Skeletal muscle tissue (tissue), 3 donors: ENCODE measurements at regions not wholly inside any gene's neighbourhood (a gene's known extent, or its start where the extent isn't known, plus 50 kb on each side); places are given as distances from the start of the nearest gene placed in this dataset.

ENCODE experiments used
- H3K27ac ChIP-seq: one replicate; pipeline ENCODE4 v1.7.0; 2013; ENCODE audit warnings: mild to moderate bottlenecking, low read depth, low read length, inconsistent platforms
- H3K27me3 ChIP-seq, 3 donors: one replicate each; pipeline ENCODE4 v1.7.0; 2013; ENCODE audit warnings: low read length in 3 of 3; ENCODE audit not compliant: control insufficient read depth in 3 of 3, insufficient read depth in 3 of 3
- H3K36me3 ChIP-seq, 3 donors: one replicate each; pipeline ENCODE4 v1.7.0; 2013; ENCODE audit warnings: low read length in 3 of 3; ENCODE audit not compliant: control insufficient read depth in 3 of 3, insufficient read depth in 3 of 3
- H3K4me1 ChIP-seq, 3 donors: one replicate each; pipeline ENCODE4 v1.7.0; 2013; ENCODE audit warnings: low read length in 3 of 3, mild to moderate bottlenecking in 3 of 3; ENCODE audit not compliant: control insufficient read depth in 3 of 3, insufficient read depth in 3 of 3
- H3K4me3 ChIP-seq, 3 donors: one replicate each; pipeline ENCODE4 v1.7.0; 2013; ENCODE audit warnings: low read length in 3 of 3
- H3K9ac ChIP-seq, 3 donors: one replicate each; pipeline ENCODE4 v1.7.0; 2013; ENCODE audit warnings: low read length in 3 of 3, mild to moderate bottlenecking in 3 of 3, moderate library complexity in 2 of 3, low read depth in 1 of 3
- H3K9me3 ChIP-seq, 3 donors: one replicate each; pipeline ENCODE4 v1.7.0; 2013; ENCODE audit warnings: low read length in 3 of 3; ENCODE audit not compliant: control insufficient read depth in 3 of 3
- donor health status: Osteomylitis.

GRCh38 chr7:13198036-13198435 is 510.6 kb downstream of the ARL4A start:
- no peaks in the 10 kb centered on the region for H3K27me3 ChIP-seq

GRCh38 chr7:13198727-13199126 is 511.3 kb downstream of the ARL4A start:
- H3K9ac ChIP-seq: no peak overlapping the region
- H3K4me3 ChIP-seq: no peak overlapping the region
- no peaks in the 10 kb centered on the region for H3K27me3 ChIP-seq
- H3K4me1 ChIP-seq: no peaks in the 10 kb centered on the region
- no peaks in the 10 kb centered on the region for H3K9me3 ChIP-seq
- H3K27ac ChIP-seq: no peak overlapping the region
- H3K36me3 ChIP-seq: no peaks in the 10 kb centered on the region

More at GRCh38 chr7:13198036-13198435, 510.6 kb downstream of the ARL4A start:
- H3K9ac ChIP-seq: no peak overlapping the region
- no peak overlapping the region for H3K4me3 ChIP-seq
- H3K27ac ChIP-seq: no peak overlapping the region
- H3K36me3 ChIP-seq: no peaks in the 10 kb centered on the region
- no peaks in the 10 kb centered on the region for H3K9me3 ChIP-seq
- no peaks in the 10 kb centered on the region for H3K4me1 ChIP-seq

- Histone ChIP-seq H3K27me3 (no peaks in the 10 kb centered on the region), H3K4me1 (no peaks in the 10 kb centered on the region), H3K9ac (no peak overlapping the region), H3K27ac (no peak overlapping the region), H3K4me3 (no peak overlapping the region), H3K9me3 (no peaks in the 10 kb centered on the region), H3K36me3 (no peaks in the 10 kb centered on the region)
These were observed 514.2 kb downstream of the ARL4A start for GRCh38 chr7:13201628-13202027.

- H3K9me3 ChIP-seq: no peaks in the 10 kb centered on the region
- H3K27ac ChIP-seq: no peak overlapping the region
- no peaks in the 10 kb centered on the region for H3K27me3 ChIP-seq
- H3K36me3 ChIP-seq: no peaks in the 10 kb centered on the region
- no peaks in the 10 kb centered on the region for H3K4me1 ChIP-seq
- no peak overlapping the region for H3K9ac ChIP-seq
- no peak overlapping the region for H3K4me3 ChIP-seq
These were observed 530.3 kb downstream of the ARL4A start for GRCh38 chr7:13217768-13218167.

GRCh38 chr7:13225068-13225467 is 537.6 kb downstream of the ARL4A start:
- H3K36me3 ChIP-seq: no peaks in the 10 kb centered on the region
- H3K4me1 ChIP-seq: no peaks in the 10 kb centered on the region
- H3K4me3 ChIP-seq: no peak overlapping the region
- no peak overlapping the region for H3K27ac ChIP-seq
- H3K9ac ChIP-seq: no peak overlapping the region
- H3K27me3 ChIP-seq: no peaks in the 10 kb centered on the region
- H3K9me3 ChIP-seq: no peaks in the 10 kb centered on the region

- Histone ChIP-seq H3K9ac (no peak overlapping the region), H3K4me1 (no peaks in the 10 kb centered on the region), H3K36me3 (no peaks in the 10 kb centered on the region), H3K4me3 (no peak overlapping the region), H3K9me3 (no peaks in the 10 kb centered on the region), H3K27ac (no peak overlapping the region), H3K27me3 (no peaks in the 10 kb centered on the region)
These were observed 539.0 kb downstream of the ARL4A start for GRCh38 chr7:13226385-13226784.

GRCh38 chr7:13231216-13231615 is 543.8 kb downstream of the ARL4A start:
- no peaks in the 10 kb centered on the region for H3K36me3 ChIP-seq
- H3K4me3 ChIP-seq: no peak overlapping the region
- H3K9ac ChIP-seq: no peak overlapping the region
- no peak overlapping the region for H3K27ac ChIP-seq
- no peaks in the 10 kb centered on the region for H3K27me3 ChIP-seq
- no peaks in the 10 kb centered on the region for H3K9me3 ChIP-seq
- H3K4me1 ChIP-seq: no peaks in the 10 kb centered on the region

GRCh38 chr7:13235436-13235835 is 548.0 kb downstream of the ARL4A start:
- no peaks in the 10 kb centered on the region for H3K9me3 ChIP-seq
- no peaks in the 10 kb centered on the region for H3K4me1 ChIP-seq
- H3K36me3 ChIP-seq: no peaks in the 10 kb centered on the region
- H3K27me3 ChIP-seq: no peaks in the 10 kb centered on the region
- no peak overlapping the region for H3K27ac ChIP-seq
- no peak overlapping the region for H3K9ac ChIP-seq
- H3K4me3 ChIP-seq: no peak overlapping the region

- no peaks in the 10 kb centered on the region for H3K27me3 ChIP-seq
These were observed 548.6 kb downstream of the ARL4A start for GRCh38 chr7:13236026-13236425.

GRCh38 chr7:13240349-13240748 is 552.9 kb downstream of the ARL4A start:
- no peaks in the 10 kb centered on the region for H3K9me3 ChIP-seq
- H3K9ac ChIP-seq: no peak overlapping the region
- no peaks in the 10 kb centered on the region for H3K36me3 ChIP-seq
- no peaks in the 10 kb centered on the region for H3K4me1 ChIP-seq
- no peak overlapping the region for H3K27ac ChIP-seq
- H3K4me3 ChIP-seq: no peak overlapping the region
- H3K27me3 ChIP-seq: no peaks in the 10 kb centered on the region

More at GRCh38 chr7:13236026-13236425, 548.6 kb downstream of the ARL4A start:
- Histone ChIP-seq H3K4me3 (no peak overlapping the region), H3K4me1 (no peaks in the 10 kb centered on the region), H3K27ac (no peak overlapping the region), H3K9me3 (no peaks in the 10 kb centered on the region), H3K36me3 (no peaks in the 10 kb centered on the region), H3K9ac (no peak overlapping the region)

GRCh38 chr7:13241416-13241815 is 554.0 kb downstream of the ARL4A start:
- Histone ChIP-seq H3K27me3 (no peaks in the 10 kb centered on the region), H3K27ac (no peak overlapping the region), H3K4me3 (no peak overlapping the region), H3K9ac (no peak overlapping the region), H3K9me3 (no peaks in the 10 kb centered on the region), H3K4me1 (no peaks in the 10 kb centered on the region), H3K36me3 (no peaks in the 10 kb centered on the region)
